ENCODE measurements at regions not wholly inside any gene's neighbourhood (a gene's known extent, or its start where the extent isn't known, plus 50 kb on each side); places are given as distances from the start of the nearest gene placed in this dataset.
"Not testable (repeated sequence)": the region's sequence is repeated elsewhere in the genome, so short reads cannot be mapped to it uniquely, and the experiment has no call there.

- TF ChIP-seq POLR2A (IDR thresholded peaks at IDR 0.05; ENCODE audit: borderline replicate concordance, extremely low read depth, insufficient read depth, insufficient read length); SP1 (IDR thresholded peaks at IDR 0.05; ENCODE audit: low read depth); CTCF (IDR thresholded peaks at IDR 0.05 in 2 of 3, conservative IDR thresholded peaks at IDR 0.05 in 1 of 3; ENCODE audit: borderline replicate concordance in 1 of 3, insufficient read depth in 1 of 3, low read depth in 2 of 3, low read length in 2 of 3); POLR2AphosphoS5 (IDR thresholded peaks at IDR 0.05; ENCODE audit: low read depth, low read length); EZH2phosphoT487 (IDR thresholded peaks at IDR 0.05; ENCODE audit: borderline replicate concordance); ELF1 (IDR thresholded peaks at IDR 0.05; ENCODE audit: borderline replicate concordance, low read depth); REST (IDR thresholded peaks at IDR 0.05; ENCODE audit: low read depth); ATF3 (IDR thresholded peaks at IDR 0.05): not testable (repeated sequence)
Observed at GRCh38 chr17:64726025-64726424, 63.9 kb upstream of the SMURF2 start.

All from HCT116 (cell line).